ENCODE measurements at regions not wholly inside any gene's neighbourhood (a gene's known extent, or its start where the extent isn't known, plus 50 kb on each side); places are given as distances from the start of the nearest gene placed in this dataset.

GRCh38 chr2:212841460-212841859, 302.9 kb upstream of the ERBB4 start:
- TF ChIP-seq CTCF (conservative IDR thresholded peaks at IDR 0.05) = no peak
- no peak for TF ChIP-seq ZFX (IDR thresholded peaks at IDR 0.05)
